Stomach (tissue), 8 donors: ENCODE measurements at regions not wholly inside any gene's neighbourhood (a gene's known extent, or its start where the extent isn't known, plus 50 kb on each side); places are given as distances from the start of the nearest gene placed in this dataset.
A peak's percentile ranks its signal among the peaks of the same experiment; 100 is the strongest.

Experiments
- DNase-seq, 2 donors: peaks; one replicate each; pipeline versions ENCODE4 v3.0.0 to v3.0.0-alpha.2; 2013 to 2019
- H3K27ac ChIP-seq, 5 donors: fragments of 200-600 bp in 4 of 5; sonication (generic) in 4 of 5; one replicate each; pipeline ENCODE4 v1.5.1; 2013 to 2019; ENCODE audit warnings: mild to moderate bottlenecking in 1 of 5, moderate library complexity in 1 of 5
- H3K27me3 ChIP-seq, 3 donors: fragments of 200-600 bp; sonication (generic); one replicate each; pipeline ENCODE4 v1.5.1; 2017 to 2019; ENCODE audit warnings: mixed run types in 1 of 3
- H3K36me3 ChIP-seq, 4 donors: fragments of 200-600 bp; sonication (generic); 1 replicate in 3 of 4; 2 replicates in 1 of 4; pipeline ENCODE4 v1.5.1; 2016 to 2019
- H3K4me1 ChIP-seq, 4 donors: fragments of 200-600 bp; sonication (generic); one replicate each; pipeline ENCODE4 v1.5.1; 2016 to 2019
- H3K4me3 ChIP-seq, 4 donors: fragments of 200-600 bp; sonication (generic) in 3 of 4; one replicate each; pipeline ENCODE4 v1.5.1; 2016 to 2019; ENCODE audit warnings: mild to moderate bottlenecking in 1 of 4
- H3K9me3 ChIP-seq, 4 donors: fragments of 200-600 bp; sonication (generic); one replicate each; pipeline ENCODE4 v1.5.1; 2016 to 2019
- EP300 ChIP-seq: sonication (generic); formaldehyde crosslinking; IDR thresholded peaks from one replicate; pipeline ENCODE4 v1.6.1; 2017; ENCODE audit warnings: antibody characterized with exemption
- POLR2A ChIP-seq, 4 donors: fragments of 450-650 bp; IDR thresholded peaks; one replicate each; pipeline ENCODE4 v1.6.1; 2016; ENCODE audit warnings: antibody characterized with exemption in 4 of 4, control low read depth in 2 of 4, mild to moderate bottlenecking in 1 of 4, moderate library complexity in 1 of 4
- POLR2AphosphoS5 ChIP-seq, 3 donors: sonication (generic); formaldehyde crosslinking; IDR thresholded peaks; one replicate each; pipeline ENCODE4 v1.6.1; 2016; ENCODE audit warnings: antibody characterized with exemption in 3 of 3
- WGBS, 5 donors: extraction: QIAGEN DNeasy Blood & Tissue Kit in 3 of 5; methylation state at CpG; one replicate each; pipeline versions ENCODE4 v1.1.5 to v1.1.7; 2013 to 2018; 5-methylcytosine and 5-hydroxymethylcytosine counted together
- intact Hi-C: fragments of 100-400 bp; cut with DNase I; formaldehyde crosslinking; loops from one replicate; pipeline ENCODE4 v1.15.1; 2023; ENCODE audit warnings: low total_unique reads
- TF ChIP-seq, protein P1 (sequence below), 7 experiments: fragments of 450-650 bp in 4 of 7; fragments of 200-600 bp in 3 of 7; sonication (generic) in 3 of 7; IDR thresholded peaks; one replicate each; pipeline ENCODE4 v1.5.1; 2016 to 2019; ENCODE audit warnings: antibody characterized with exemption in 7 of 7, control low read depth in 2 of 7, mild to moderate bottlenecking in 1 of 7
- donor health status: healthy with polysubstance abuse.
- donor health status: Bipolar disorder and iron deficiency.
- donor health status: healthy.

DNA sequence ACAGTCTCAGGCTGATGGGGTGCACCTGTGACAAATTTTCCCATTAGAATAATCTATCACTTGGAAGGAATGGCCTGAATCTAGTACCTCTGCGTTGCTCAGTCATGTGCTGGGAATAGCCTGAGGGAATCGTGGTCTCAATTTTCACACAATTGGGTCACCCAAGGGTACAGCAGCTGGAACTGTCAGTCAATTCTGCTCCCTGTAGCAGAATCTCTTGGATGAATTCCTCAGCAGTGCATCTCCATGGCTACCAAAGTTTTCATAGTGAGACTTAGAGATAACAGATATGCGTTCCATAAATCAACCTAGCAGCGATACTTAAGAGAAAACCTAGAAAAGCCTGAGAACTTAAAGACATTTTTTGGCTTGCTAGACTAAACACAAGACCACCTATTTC, 288.7 kb upstream of the CTSO start:
- 59 to 73% (median 67%) methylated on average over 4 of the region's 4 CpGs for WGBS, 5 donors
- H3K36me3 ChIP-seq: no peaks in the 10 kb centered on the region
- no peak overlapping the region for H3K27ac ChIP-seq
- no peaks in the 10 kb centered on the region for H3K4me1 ChIP-seq
- intact Hi-C loops: no loop called here
- peaks cover 0 to 3% (median 0%) of the 10 kb centered on the region in 4 donors for H3K9me3 ChIP-seq
- no peak overlapping the region for H3K4me3 ChIP-seq
- TF ChIP-seq, protein P1, sequence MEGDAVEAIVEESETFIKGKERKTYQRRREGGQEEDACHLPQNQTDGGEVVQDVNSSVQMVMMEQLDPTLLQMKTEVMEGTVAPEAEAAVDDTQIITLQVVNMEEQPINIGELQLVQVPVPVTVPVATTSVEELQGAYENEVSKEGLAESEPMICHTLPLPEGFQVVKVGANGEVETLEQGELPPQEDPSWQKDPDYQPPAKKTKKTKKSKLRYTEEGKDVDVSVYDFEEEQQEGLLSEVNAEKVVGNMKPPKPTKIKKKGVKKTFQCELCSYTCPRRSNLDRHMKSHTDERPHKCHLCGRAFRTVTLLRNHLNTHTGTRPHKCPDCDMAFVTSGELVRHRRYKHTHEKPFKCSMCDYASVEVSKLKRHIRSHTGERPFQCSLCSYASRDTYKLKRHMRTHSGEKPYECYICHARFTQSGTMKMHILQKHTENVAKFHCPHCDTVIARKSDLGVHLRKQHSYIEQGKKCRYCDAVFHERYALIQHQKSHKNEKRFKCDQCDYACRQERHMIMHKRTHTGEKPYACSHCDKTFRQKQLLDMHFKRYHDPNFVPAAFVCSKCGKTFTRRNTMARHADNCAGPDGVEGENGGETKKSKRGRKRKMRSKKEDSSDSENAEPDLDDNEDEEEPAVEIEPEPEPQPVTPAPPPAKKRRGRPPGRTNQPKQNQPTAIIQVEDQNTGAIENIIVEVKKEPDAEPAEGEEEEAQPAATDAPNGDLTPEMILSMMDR (IDR thresholded peaks at IDR 0.05): no peak
- no peak for TF ChIP-seq EP300
- TF ChIP-seq POLR2A (IDR thresholded peaks at IDR 0.05): no peak
- no peak for TF ChIP-seq POLR2AphosphoS5 (IDR thresholded peaks at IDR 0.05)
- DNase-seq: no peak
- H3K27me3 ChIP-seq: no peaks in the 10 kb centered on the region

DNA sequence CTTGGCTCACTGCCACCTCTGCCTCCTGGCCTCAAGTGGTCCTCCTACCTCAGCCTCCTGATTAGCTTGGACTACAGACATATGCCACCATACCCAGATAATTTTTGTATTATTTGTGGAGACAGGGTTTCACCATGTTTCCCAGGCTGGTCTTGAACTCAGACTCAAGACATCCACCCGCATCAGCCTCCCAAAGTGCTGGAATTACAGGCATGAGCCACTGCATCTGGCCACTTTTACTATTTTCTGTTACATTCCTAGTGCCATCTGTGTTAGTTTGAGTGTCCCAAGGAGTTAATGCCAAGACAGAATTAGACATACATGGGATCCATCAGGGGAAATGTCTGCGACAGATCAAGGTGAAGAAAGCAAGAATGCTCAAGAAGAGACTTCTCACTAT, 288.2 kb upstream of the CTSO start:
- Histone ChIP-seq H3K27me3 (no peaks in the 10 kb centered on the region), H3K4me1 (no peaks in the 10 kb centered on the region), H3K27ac (no peak overlapping the region), H3K9me3 (peaks cover 0 to 3% (median 0%) of the 10 kb centered on the region in 4 donors), H3K36me3 (no peaks in the 10 kb centered on the region), H3K4me3 (no peak overlapping the region)
- 66 to 90% (median 89%) methylated on average over 2 of the region's 2 CpGs for WGBS, 5 donors
- intact Hi-C loops: no loop called here
- TF ChIP-seq POLR2A (IDR thresholded peaks at IDR 0.05) (no peak), POLR2AphosphoS5 (IDR thresholded peaks at IDR 0.05) (no peak), EP300 (no peak)
- TF ChIP-seq, protein P1 (IDR thresholded peaks at IDR 0.05): no peak
- DNase-seq: no peak

DNA sequence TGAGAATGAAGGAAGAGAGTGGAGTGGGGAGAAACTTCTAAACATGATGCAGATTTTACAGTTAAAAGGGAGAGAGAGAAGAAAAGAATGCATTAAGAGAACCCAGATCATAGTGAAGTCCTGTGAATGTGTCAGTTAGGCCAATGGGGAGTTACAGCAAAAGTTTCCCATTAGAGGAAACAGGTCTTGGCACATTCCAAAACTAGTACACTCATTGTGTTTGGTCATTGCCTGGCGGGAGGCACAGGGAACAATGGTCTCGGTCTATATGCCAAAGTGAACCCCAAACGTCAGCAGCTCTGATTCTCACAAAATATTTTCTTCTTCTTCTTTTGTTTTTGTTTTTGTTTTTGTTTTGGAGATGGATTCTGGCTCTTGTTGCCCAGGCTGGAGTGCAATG, 284.5 kb upstream of the CTSO start:
- no peak for TF ChIP-seq POLR2A (IDR thresholded peaks at IDR 0.05)
- no peak for TF ChIP-seq EP300
- no peak for TF ChIP-seq POLR2AphosphoS5 (IDR thresholded peaks at IDR 0.05)
- TF ChIP-seq, protein P1 (IDR thresholded peaks at IDR 0.05): no peak
- no peaks in the 10 kb centered on the region for H3K27me3 ChIP-seq

DNA sequence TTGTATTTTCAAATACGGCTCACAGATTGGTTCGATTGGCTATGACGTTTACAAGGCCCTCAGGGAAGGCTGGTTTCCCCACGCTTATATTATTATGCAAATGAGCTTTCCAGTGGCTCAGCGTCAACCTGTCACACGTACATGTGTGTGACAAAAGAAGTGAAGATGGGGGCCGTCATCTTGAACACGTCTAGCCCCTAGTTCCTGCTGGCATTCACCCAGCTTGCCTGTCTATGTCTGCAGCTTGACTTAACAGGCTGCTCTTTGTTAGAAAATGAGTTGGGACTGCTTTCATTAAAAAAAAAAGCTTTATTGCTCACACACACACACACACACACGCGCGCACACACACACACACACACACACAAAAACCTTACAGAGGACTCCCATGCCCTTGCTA, 283.6 kb upstream of the CTSO start:
- H3K36me3 ChIP-seq: no peaks in the 10 kb centered on the region
- H3K9me3 ChIP-seq: no peaks in the 10 kb centered on the region
- H3K27me3 ChIP-seq: no peaks in the 10 kb centered on the region
- no peak for TF ChIP-seq POLR2AphosphoS5 (IDR thresholded peaks at IDR 0.05)
- WGBS, 5 donors: 59 to 64% (median 61%) methylated on average over 11 of the region's 11 CpGs
- peak in 1 of 2 donors; percentile 6 for DNase-seq
- intact Hi-C loops: no loop called here
- no peak overlapping the region for H3K4me3 ChIP-seq
- H3K4me1 ChIP-seq: no peaks in the 10 kb centered on the region
- H3K27ac ChIP-seq: no peak overlapping the region

More for the DNA sequence above, 284.5 kb upstream of the CTSO start:
- Histone ChIP-seq H3K36me3 (no peaks in the 10 kb centered on the region), H3K9me3 (no peaks in the 10 kb centered on the region), H3K27ac (no peak overlapping the region), H3K4me3 (no peak overlapping the region), H3K4me1 (no peaks in the 10 kb centered on the region)
- intact Hi-C loops: no loop called here
- no peak for DNase-seq
- WGBS, 5 donors: 60 to 88% (median 84%) methylated on average over 3 of the region's 3 CpGs

DNA sequence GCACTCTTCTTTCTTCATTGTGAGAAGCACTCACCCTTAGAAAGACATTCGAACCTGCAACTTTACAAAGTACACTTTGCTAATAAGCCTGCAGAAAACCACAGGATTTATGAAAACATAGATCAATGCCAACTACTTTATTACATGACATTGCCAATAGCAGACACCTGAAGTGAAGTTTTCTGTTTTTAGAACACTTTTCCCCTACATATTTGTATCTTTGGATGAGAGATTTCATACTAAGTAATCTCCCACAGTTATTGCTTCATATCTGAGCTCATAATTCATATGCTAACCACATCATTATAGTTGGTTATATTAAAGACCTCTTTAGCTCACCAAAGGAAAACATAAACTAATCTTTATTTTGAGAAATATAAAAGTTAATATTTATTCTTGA, 276.5 kb upstream of the CTSO start:
- TF ChIP-seq POLR2A (IDR thresholded peaks at IDR 0.05): no peak
- TF ChIP-seq, protein P1 (IDR thresholded peaks at IDR 0.05): no peak
- no peak for TF ChIP-seq POLR2AphosphoS5 (IDR thresholded peaks at IDR 0.05)
- no peak for TF ChIP-seq EP300
- H3K36me3 ChIP-seq: no peaks in the 10 kb centered on the region
- H3K27ac ChIP-seq: no peak overlapping the region
- no peak for DNase-seq
- H3K4me1 ChIP-seq: no peaks in the 10 kb centered on the region
- H3K4me3 ChIP-seq: no peak overlapping the region
- WGBS, 5 donors: 64 to 78% (median 70%) methylated on average over 1 of the region's 1 CpG
- H3K27me3 ChIP-seq: no peaks in the 10 kb centered on the region
- no peaks in the 10 kb centered on the region for H3K9me3 ChIP-seq
- intact Hi-C loops: no loop called here
